DND-41 (cell line): ENCODE measurements at regions not wholly inside any gene's neighbourhood (a gene's known extent, or its start where the extent isn't known, plus 50 kb on each side); places are given as distances from the start of the nearest gene placed in this dataset.

Experiments used
- EZH2 ChIP-seq: IDR thresholded peaks from 3 replicates; pipeline ENCODE4 v1.6.1; 2012; ENCODE audit warnings: borderline replicate concordance, low read depth, mild to moderate bottlenecking, moderate library complexity, low read length, inconsistent platforms; ENCODE audit not compliant: severe bottlenecking
- TF ChIP-seq, protein P1 (sequence below): IDR thresholded peaks from 2 replicates; pipeline ENCODE4 v1.5.1; 2012; ENCODE audit warnings: borderline replicate concordance, low read length, moderate library complexity, mild to moderate bottlenecking; ENCODE audit not compliant: poor library complexity, severe bottlenecking; ENCODE audit errors: extremely low read depth

DNA sequence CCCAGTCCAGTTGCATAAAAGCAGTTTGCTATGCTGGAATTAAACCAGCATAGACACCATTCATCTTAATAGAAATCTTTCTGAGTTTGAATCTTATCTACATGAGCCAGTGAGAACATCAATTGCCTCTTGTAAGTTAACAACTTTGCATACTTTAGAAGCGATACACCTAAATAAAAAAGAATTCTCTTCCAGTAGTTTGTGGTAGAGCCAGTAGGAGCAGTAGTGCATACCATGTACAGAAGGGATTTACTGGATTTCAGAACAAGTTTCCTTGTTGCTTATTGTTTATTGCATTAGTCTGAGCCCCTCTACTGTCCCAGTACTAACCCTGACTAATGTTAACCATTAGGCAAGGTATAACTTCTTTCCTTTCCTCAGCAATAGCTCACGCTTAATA, 313.1 kb downstream of the TGFB2 start:
- TF ChIP-seq, protein P1, sequence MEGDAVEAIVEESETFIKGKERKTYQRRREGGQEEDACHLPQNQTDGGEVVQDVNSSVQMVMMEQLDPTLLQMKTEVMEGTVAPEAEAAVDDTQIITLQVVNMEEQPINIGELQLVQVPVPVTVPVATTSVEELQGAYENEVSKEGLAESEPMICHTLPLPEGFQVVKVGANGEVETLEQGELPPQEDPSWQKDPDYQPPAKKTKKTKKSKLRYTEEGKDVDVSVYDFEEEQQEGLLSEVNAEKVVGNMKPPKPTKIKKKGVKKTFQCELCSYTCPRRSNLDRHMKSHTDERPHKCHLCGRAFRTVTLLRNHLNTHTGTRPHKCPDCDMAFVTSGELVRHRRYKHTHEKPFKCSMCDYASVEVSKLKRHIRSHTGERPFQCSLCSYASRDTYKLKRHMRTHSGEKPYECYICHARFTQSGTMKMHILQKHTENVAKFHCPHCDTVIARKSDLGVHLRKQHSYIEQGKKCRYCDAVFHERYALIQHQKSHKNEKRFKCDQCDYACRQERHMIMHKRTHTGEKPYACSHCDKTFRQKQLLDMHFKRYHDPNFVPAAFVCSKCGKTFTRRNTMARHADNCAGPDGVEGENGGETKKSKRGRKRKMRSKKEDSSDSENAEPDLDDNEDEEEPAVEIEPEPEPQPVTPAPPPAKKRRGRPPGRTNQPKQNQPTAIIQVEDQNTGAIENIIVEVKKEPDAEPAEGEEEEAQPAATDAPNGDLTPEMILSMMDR = no peak
- no peak for TF ChIP-seq EZH2
